ENCODE measurements at regions not wholly inside any gene's neighbourhood (a gene's known extent, or its start where the extent isn't known, plus 50 kb on each side); places are given as distances from the start of the nearest gene placed in this dataset.

GRCh38 chr12:67400742-67401141 is 131.6 kb downstream of the CAND1 start:
- no peak for DNase-seq (ENCODE audit: low read depth, low spot score)
- Histone ChIP-seq H3K79me2 (ENCODE audit: control insufficient read depth, insufficient read depth, low read length) (no peaks in the 10 kb centered on the region), H3K4me1 (ENCODE audit: control insufficient read depth, extremely low read depth, insufficient read depth, low read length) (no peaks in the 10 kb centered on the region), H3K9me1 (ENCODE audit: control insufficient read depth, extremely low read depth, insufficient read depth, low read length) (no peaks in the 10 kb centered on the region), H3K27ac (ENCODE audit: control insufficient read depth, insufficient read depth, low read length) (no peak overlapping the region), H3K27me3 (ENCODE audit: control insufficient read depth, extremely low read depth, insufficient read depth, low read length) (no peaks in the 10 kb centered on the region), H3K4me3 (ENCODE audit: control insufficient read depth in 2 of 3, extremely low read depth in 1 of 3, insufficient read depth in 2 of 3, low read depth in 1 of 3, low read length in 3 of 3) (no peak overlapping the region), H3K36me3 (ENCODE audit: control insufficient read depth in 2 of 2, extremely low read depth in 1 of 2, insufficient read depth in 2 of 2, low read length in 2 of 2) (no peaks in the 10 kb centered on the region), H3K4me2 (ENCODE audit: control insufficient read depth, extremely low read depth, insufficient read depth, low read depth, low read length) (no peak overlapping the region), H3K9ac (ENCODE audit: control insufficient read depth, extremely low read depth, insufficient read depth, low read length) (no peak overlapping the region), H4K20me1 (ENCODE audit: control insufficient read depth, extremely low read depth, insufficient read depth, low read length) (no peaks in the 10 kb centered on the region), H3K9me3 (ENCODE audit: control insufficient read depth, low read depth, low read length) (no peaks in the 10 kb centered on the region), H2AFZ (ENCODE audit: control insufficient read depth, low read length) (no peak overlapping the region)
- FAIRE-seq: no peak
- TF ChIP-seq CTCF (optimal IDR thresholded peaks at IDR 0.05 in 1 of 3, IDR thresholded peaks at IDR 0.05 in 1 of 3, conservative IDR thresholded peaks at IDR 0.05 in 1 of 3; ENCODE audit: extremely low read depth in 1 of 3, insufficient read depth in 2 of 3, low read length in 3 of 3) (no peak), EZH2 (IDR thresholded peaks at IDR 0.05; ENCODE audit: low read length) (no peak)
- dilution Hi-C loops (cut with MboI; ENCODE audit: extremely low pct_ligation_motif_present, low sequenced_read_pairs): no loop called here

- no peaks in the 10 kb centered on the region for H3K9me1 ChIP-seq (ENCODE audit: control insufficient read depth, extremely low read depth, insufficient read depth, low read length)
- no peak overlapping the region for H2AFZ ChIP-seq (ENCODE audit: control insufficient read depth, low read length)
- no peaks in the 10 kb centered on the region for H3K9me3 ChIP-seq (ENCODE audit: control insufficient read depth, low read depth, low read length)
- FAIRE-seq (no peak), DNase-seq (ENCODE audit: low read depth, low spot score) (no peak)
- H3K79me2 ChIP-seq (ENCODE audit: control insufficient read depth, insufficient read depth, low read length): no peaks in the 10 kb centered on the region
- peaks cover 13% of the 10 kb centered on the region for H3K4me1 ChIP-seq (ENCODE audit: control insufficient read depth, extremely low read depth, insufficient read depth, low read length)
- H3K4me3 ChIP-seq (ENCODE audit: control insufficient read depth in 2 of 3, extremely low read depth in 1 of 3, insufficient read depth in 2 of 3, low read depth in 1 of 3, low read length in 3 of 3): no peak overlapping the region
- no peak overlapping the region for H3K9ac ChIP-seq (ENCODE audit: control insufficient read depth, extremely low read depth, insufficient read depth, low read length)
- dilution Hi-C loops (cut with MboI; ENCODE audit: extremely low pct_ligation_motif_present, low sequenced_read_pairs): no loop called here
- no peaks in the 10 kb centered on the region for H3K36me3 ChIP-seq (ENCODE audit: control insufficient read depth in 2 of 2, extremely low read depth in 1 of 2, insufficient read depth in 2 of 2, low read length in 2 of 2)
- H4K20me1 ChIP-seq (ENCODE audit: control insufficient read depth, extremely low read depth, insufficient read depth, low read length): no peaks in the 10 kb centered on the region
- TF ChIP-seq CTCF (optimal IDR thresholded peaks at IDR 0.05 in 1 of 3, IDR thresholded peaks at IDR 0.05 in 1 of 3, conservative IDR thresholded peaks at IDR 0.05 in 1 of 3; ENCODE audit: extremely low read depth in 1 of 3, insufficient read depth in 2 of 3, low read length in 3 of 3) (no peak), EZH2 (IDR thresholded peaks at IDR 0.05; ENCODE audit: low read length) (no peak)
- no peak overlapping the region for H3K27ac ChIP-seq (ENCODE audit: control insufficient read depth, insufficient read depth, low read length)
- no peaks in the 10 kb centered on the region for H3K27me3 ChIP-seq (ENCODE audit: control insufficient read depth, extremely low read depth, insufficient read depth, low read length)
- no peak overlapping the region for H3K4me2 ChIP-seq (ENCODE audit: control insufficient read depth, extremely low read depth, insufficient read depth, low read depth, low read length)
These were observed 141.1 kb downstream of the CAND1 start for GRCh38 chr12:67410246-67410645.

Measured in keratinocyte (primary cell).